ENCODE measurements at regions not wholly inside any gene's neighbourhood (a gene's known extent, or its start where the extent isn't known, plus 50 kb on each side); places are given as distances from the start of the nearest gene placed in this dataset.
A peak's percentile ranks its signal among the peaks of the same experiment; 100 is the strongest.
"Not testable (repeated sequence)": the region's sequence is repeated elsewhere in the genome, so short reads cannot be mapped to it uniquely, and the experiment has no call there.

DNA sequence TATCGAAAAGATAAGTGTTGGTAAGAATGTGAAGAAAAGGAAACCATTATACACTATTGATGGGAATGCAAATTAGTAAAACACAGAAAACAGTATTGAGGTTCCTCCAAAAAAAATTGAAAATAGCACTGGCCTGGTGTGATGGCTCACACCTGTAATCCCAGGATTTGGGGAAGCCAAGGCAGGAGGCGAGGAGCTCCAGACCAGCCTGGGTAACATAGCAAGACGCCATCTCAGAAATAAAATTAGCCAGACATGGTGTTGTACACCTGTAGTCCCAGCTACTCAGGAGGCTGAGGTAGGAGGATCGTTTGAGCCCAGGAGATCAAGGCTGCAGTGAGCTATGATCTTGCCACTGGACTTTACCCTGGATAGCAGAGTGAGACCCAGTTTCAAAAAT lies 5303.4 kb upstream of the TPTE start:
- not testable (repeated sequence) for DNase-seq

DNA sequence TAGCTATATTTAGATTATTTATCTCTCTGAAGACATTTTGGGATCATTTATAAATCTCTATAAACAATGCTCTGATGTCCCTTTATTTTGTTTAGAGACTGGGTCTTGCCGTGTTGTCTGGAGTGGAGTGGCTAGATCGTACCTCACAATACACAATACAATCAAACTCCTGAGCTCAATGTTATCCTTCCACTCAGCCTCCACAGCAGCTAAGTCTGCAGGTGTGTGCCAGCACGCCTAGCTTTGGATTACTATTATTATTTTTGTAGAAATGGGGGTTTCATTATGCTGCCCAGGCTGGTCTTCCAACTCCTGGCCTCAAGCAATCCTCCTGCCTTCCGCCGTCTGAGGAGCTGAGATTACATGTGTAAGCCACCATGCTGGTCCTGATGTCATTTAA lies 5301.4 kb upstream of the TPTE start:
- not testable (repeated sequence) for DNase-seq

DNA sequence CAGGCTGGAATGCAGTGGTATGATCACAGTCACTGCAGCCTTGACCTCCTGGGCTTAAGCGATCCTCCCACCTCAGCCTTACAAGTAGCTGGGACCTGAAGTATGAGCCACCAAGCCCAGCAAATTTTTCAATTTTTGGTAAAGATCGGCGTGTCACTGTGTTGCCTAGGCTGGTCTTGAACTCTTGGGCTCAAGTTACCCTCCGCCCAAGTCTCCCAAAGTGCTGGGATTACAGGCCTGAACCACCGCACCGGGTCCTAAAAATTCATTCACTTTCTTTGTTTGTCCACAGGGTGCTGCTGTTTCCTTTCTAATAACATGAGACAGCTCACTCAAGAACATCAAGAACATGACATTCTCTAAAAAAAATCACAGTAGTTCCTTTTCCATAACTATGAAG lies 5300.9 kb upstream of the TPTE start:
- peak in 1 of 2 donors; percentile 18 for DNase-seq

DNA sequence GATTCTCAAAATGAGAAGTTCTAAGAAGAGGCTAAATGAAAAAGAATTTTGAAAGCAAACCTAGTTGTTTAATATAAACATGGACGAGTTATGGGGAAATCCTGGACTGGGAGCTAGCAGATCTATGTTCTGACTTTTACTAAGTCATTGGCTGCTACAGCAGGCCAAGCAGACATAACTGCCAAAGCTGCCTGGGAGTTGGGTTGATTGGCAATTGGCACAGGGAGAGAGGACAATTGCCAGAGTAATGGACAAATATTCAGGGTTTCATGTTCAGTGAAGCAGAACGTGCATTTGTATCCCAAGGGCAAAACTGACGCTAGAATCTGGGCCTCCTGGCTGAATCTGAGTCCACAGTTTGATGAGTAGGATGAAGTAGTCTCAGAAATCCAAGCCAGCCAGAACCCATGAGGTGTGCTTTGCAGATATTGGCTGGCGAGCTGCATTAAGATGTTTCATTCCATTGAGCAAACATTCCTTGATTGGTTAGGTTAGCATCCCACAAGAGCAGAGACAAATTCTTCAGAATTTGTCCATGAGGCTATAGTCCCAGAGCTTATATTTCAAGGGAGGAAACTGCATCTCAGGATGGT lies 5299.8 kb upstream of the TPTE start:
- DNase-seq: not testable (repeated sequence)

DNA sequence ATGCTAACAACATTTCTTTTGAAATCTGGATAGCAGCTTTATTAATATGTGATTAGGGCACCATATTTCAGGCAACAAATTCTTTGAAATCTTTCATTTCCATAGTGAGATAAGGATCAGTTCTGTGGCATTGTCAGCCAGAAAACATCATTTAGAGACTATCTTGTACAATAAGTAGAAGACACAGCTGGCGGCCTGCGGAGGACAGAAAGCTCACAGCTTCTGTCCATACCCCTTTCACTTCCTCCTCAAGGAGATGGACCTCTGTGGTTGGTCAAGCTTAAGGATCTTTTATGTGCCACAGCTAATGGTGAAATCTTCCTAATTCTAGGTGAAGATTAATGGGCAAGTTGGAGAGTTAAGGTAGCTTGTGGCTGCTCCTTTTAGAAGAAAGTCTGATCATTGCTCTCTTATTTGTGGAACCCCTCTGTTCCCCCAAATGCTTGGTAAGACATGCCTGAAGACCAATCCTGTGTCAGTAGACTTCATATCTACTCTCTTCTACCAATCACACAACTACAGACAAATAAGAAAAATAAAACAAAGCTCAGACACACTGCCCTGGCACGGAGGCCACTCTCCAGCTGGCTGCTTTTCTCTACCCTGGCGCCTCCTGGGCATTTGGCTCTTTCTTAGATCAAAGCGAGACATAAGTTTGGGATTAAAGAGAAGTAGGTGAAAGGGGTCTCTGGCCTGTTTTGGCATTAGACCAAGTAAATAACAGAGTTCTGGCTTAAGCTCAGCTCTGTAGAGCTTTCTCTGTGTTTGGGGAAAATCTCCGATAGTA lies 5298.2 kb upstream of the TPTE start:
- not testable (repeated sequence) for DNase-seq

DNA sequence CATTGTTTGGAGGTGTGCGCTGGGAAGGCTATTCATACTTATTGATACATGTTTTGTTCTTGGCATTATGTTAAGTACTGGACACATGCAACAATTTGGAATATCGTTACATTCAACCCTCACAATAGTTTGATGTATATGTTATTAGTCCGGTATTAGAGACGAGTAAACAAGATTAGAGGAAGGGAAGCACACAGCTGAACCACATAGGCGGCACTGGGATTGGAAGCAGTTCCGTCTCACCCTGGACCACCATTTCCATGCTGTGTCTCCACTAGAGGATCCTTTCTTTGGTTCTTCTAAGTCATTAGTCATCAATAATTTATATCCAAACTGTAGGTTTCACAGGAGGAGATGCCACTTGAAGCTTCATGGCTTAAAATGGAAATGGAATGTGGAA lies 5297.2 kb upstream of the TPTE start:
- DNase-seq: not testable (repeated sequence)

DNA sequence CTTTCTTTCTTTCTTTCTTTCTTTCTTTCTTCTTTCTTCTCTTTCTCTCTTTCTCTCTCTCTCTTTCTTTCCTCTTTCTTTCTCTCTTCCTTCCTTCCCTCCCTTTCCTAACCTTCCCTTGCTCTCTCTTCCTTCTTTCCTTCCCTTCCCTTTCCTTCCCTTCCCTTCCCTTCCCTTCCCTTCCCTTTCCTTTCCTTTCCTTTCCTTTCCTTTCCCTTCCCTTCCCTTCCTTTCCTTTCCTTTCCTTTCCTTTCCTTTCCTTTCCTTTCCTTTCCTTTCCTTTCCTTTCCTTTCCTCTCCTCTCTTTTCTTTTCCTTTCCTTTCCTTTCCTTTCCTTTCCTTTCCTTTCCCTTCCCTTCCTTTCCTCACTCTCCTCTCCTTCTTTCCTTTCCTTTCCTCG lies 5294.1 kb upstream of the TPTE start:
- not testable (repeated sequence) for DNase-seq

DNA sequence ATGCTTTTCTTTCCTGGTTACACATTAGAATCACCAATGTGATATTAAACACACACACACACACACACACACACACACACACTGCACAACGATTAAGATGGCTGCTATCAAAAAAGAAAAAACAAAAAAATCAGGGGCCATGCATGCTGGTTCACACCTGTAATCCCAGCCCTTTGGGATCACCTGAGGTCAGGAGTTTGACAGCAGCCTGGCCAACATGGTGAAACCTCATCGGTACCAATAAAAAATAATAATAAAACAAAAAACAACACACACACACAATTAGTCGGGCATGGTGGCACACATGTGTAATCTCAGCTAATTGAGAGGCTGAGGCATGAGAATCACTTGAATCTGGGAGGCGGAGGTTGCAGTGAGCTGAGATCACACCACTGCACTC lies 5290.8 kb upstream of the TPTE start:
- not testable (repeated sequence) for DNase-seq

DNA sequence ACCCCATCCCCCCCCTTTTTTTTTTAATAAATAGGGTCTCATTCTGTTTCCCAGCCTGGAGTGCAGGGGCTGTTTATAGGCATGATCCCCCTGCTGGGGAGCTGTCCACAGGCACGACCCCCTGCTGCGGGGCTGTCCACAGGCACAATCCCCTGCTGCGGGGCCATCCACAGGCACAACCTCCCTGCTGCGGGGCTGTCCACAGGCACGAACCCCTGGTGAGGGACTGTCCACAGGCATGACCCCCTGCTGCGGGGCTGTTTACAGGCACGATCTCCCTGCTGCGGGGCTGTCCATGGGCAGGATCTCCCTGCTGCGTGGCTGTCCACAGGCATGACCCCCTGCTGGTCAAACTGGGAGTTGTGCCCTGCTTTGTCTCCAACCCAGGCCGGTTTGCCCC lies 5290.1 kb upstream of the TPTE start:
- not testable (repeated sequence) for DNase-seq

DNA sequence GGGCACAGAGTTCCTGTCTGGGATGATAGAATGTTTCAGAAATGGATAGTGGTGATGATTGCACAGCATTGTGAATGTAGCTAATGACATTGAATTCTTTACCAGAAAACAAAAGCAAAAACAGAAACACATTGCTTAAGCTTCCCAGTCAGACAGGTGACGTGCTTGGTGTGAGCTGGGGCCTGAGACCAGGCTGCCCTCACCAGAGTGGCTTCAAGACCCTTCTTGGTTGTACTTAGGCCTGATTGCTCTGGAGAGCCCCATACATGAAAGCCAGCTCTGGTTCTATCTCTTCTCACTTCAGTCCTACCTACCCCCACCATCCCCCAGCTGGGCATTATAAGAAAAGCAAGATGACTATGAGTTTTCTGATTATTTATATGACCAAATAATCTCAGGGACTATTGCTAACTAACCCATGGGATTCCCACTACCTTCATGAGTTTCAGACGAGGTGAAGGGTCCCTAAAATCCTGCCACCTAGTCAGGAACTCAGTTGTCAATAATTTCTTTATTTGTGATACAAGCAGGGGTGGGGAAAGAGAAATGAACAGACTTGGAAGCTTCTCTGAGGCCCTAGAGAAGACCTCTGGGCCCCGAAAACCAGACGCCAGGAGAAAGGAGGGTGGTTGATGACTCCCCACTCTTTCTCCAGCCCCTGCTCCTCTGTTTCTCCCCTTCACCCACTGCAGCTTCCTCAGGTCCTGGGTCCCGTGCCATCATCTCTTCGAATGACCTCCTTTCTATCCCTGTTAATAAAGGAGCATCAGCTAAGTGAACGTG lies 5289.0 kb upstream of the TPTE start:
- not testable (repeated sequence) for DNase-seq

DNA sequence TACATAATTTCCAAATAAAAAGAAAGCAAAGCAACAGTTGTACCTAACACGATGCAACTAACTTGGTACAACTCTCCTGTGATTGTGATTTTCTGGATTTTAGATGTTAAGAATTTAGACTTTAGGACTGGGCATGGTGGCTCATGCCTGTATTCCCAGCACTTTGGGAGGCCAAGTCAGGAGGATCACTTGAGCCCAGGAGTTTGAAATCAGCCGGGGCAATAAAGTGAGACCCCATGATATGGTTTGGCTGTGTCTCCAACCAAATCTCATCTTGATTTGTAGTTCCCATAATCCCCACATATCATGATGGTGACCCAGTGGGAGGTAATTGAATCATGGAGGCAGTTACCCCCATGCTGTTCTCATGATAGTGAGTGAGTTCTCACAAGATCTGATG lies 5285.6 kb upstream of the TPTE start:
- not testable (repeated sequence) for DNase-seq

DNA sequence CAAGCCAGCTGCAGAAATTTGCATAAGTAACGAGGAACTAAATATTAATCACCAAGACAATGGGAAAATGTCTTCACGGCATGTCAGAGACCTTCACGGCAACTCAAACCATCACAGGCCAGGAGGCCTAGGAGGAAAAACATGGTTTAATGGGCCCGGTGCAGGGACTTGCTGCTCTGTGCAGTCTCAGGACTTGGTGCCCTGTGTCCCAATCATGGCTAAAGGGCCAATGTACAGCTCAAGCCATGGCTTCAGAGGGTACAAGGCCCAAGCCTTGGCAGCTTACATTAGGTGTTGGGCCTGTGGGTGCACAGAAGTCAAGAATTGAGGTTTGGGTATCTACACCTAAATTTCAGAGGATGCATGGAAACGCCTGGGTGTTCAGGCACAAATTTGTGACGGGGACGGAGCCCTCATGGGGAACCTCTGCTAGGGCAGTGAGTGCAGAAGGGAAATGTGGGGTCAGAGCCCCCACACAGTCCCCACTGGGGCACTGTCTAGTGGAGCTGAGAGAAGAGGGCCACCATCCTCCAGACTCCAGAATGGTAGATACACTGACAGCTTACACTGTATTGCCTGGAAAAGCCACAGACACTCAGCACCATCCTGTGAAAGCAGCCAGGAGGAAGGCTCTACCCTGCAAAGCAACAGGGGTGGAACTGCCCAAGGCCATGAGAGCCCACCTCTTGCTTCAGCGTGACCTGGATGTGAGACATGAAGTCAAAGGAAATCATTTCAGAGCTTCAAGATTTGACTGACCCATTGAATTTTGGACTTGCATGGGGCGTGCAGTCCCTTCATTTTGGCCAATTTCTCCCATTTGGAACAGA lies 5284.3 kb upstream of the TPTE start:
- not testable (repeated sequence) for DNase-seq

DNA sequence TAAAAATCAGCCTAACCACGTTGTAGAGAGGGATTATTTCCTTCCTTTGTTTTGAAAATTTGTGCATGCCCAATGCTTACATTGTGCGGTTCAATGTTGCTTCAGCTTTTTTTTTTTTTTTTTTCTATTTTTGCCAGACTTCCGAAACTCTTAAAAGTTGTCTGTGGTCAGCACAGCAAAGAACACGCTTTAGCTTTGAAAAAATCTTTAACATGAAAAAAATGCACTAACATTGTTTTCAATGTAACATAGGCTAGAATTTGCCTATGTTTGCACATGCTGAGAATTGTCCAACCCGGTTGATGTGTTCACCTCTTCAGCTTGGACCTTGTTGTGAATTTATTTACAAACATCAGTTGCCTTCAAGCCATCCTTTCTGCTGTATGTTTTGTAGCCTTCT lies 5280.9 kb upstream of the TPTE start:
- not testable (repeated sequence) for DNase-seq

DNA sequence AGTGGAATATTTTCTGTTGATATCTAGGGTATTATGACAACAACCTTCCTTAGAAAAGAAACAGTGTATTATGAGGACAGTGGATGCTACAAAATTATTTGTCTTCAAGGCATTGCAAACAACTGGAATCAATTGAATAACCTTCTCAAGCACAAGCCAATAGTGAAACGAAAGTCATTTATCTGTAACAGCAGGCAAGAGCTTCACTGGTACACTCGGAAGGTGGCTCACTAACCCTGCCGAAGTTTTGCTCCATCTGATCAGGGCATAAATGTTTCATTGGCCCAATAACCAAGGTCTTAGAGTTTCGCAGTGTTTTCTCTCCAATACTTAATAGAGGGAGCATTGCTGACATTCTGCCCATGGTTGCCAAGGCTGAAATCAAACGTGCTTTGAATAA lies 5278.7 kb upstream of the TPTE start:
- not testable (repeated sequence) for DNase-seq

DNA sequence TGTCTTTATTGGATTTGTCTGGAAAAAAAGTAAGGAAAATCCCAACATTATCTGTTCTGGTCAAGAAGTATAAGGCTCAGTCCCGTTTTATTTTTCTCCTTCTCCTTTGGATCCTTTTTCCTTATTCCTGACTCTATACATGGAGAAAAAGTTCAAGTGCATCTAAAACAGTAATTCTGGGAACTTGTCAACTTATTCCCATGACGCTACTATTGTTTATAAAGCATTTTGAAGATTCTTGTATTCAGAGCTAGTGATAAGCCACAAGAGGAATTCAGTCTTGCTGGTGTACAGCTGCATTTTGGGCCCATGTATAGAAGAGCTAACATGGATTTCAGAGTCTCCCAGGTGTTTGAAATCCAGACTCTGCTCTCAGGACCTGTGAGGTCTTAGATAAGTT lies 5278.1 kb upstream of the TPTE start:
- DNase-seq: not testable (repeated sequence)

DNA sequence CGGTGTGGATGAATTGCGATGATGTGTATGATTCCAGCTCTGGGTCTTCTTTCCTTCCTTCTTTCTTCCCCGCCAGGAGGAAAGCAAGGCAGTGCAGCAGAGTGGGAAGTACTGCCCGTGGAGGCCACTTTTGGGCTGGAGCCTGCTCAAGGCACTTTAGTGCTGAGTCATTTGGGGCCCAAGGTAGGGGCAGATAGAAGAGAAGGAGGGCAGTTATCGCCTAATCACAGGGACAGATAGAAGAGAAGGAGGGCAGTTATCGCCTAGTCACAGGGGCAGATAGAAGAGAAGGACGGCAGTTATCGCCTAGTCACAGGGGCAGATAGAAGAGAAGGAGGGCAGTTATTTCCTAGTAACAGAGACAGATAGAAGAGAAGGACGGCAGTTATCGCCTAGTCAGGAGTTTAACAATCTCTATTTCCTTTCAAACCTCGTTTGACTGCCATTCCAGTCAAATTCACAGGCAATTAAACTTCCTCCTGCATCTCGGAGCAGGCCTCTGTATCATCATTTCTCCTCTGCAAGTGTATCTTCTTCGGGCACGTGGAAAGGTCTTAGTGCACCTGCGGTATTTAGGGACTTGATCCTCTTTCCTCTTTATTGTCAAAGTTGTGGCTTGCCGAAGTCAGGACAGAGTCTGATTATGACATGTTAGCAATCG lies 5277.5 kb upstream of the TPTE start:
- not testable (repeated sequence) for DNase-seq

DNA sequence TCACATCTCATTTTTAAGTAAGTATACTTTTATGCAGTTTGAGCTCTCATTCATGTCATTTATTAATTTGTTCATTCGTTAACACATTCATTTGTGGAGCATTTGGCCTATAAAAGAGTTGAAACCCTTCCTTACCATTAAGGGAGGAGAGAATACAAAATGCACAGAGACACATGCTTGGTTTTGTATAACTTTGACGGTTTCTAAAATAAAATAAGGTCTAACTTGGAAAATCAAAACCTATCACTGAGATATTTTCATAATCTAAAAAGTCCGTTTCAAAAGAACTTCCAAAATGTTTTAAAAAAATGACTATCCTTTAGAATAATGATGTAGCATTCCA lies 5277.0 kb upstream of the TPTE start:
- not testable (repeated sequence) for DNase-seq

DNA sequence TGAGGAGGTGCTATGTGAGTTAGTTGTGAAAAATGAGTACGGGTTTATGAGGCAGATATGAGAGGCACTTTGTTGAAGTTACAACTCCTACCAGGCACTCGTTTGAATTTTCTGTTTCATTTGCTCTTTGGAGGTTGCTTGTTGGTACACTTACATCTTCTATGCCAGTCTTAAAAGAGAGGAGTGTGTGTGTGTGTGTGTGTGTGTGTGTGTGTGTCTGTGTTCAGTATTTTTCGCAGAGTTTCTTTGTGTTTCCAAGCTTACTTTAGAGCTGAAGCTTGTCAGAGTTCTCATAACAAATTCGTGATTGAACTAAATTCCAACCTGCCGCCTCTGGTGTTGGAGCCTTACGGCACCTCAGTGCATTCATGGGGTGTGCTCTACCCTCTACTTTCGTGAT lies 5276.4 kb upstream of the TPTE start:
- DNase-seq: not testable (repeated sequence)

DNA sequence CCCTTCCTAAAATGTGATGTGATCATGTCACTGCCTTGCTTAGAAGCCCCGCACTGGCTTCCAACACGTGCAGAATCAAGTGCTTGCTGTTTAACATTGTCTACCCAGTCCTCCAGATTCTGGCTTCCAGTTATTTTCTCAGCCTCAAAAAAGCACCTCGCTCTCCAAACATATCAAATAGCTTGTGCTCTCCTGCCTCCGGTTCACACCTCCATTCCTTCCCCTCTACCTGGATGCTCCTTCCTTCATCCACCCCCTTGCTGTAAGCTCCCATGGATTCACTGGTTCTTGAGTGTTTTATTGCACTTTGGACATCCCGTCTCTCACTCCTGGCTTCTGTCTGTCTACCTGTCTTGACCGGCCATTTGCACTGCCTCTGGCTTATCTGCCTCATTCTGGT lies 5275.0 kb upstream of the TPTE start:
- DNase-seq: not testable (repeated sequence)

DNA sequence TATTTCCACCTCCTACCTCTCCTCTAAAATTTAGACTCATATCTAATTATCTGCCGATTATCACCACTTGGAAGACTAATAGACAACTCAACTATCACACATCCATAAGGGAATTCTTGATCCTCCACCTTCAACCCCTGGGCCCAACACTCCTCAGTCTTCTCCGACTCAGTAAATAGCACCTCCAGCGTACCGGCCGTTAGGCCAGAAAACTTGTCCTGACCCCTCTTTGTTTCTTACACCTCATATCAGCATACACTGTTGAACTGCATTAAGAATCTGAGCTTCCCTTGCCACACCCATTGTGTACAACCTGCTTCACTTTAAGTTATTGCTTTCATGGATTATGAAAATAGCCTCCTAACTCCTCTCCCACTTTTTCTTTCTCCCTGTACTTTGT lies 5274.0 kb upstream of the TPTE start:
- not testable (repeated sequence) for DNase-seq

DNA sequence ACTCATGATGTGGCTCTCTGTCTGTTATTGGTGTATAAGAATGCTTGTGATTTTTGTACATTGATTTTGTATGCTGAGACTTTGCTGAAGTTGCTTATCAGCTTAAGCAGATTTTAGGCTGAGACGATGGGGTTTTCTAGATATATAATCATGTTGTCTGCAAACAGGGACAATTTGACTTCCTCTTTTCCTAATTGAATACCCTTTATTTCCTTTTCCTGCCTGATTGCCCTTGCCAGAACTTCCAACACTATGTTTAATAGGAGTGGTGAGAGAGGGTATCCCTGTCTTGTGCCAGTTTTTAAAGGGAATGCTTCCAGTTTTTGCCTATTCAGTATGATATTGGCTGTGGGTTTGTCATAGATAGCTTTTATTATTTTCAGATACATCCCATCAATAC lies 5271.3 kb upstream of the TPTE start:
- not testable (repeated sequence) for DNase-seq

DNA sequence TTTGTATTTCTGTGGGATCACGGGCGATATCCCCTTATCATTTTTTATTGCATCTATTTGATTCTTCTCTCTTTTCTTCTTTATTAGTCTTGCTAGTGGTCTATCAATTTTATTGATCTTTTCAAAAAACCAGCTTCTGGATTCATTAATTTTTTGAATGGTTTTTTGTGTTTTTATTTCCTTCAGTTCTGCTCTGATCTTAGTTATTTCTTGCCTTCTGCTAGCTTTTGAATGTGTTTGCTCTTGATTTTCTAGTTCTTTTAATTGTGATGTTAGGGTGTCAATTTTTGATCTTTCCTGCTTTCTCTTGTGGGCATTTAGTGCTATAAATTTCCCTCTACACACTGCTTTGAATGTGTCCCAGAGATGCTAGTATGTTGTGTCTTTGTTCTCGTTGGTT lies 5270.2 kb upstream of the TPTE start:
- DNase-seq: not testable (repeated sequence)
